HG03066 (cell line): ENCODE measurements at regions not wholly inside any gene's neighbourhood (a gene's known extent, or its start where the extent isn't known, plus 50 kb on each side); places are given as distances from the start of the nearest gene placed in this dataset.

Experiments
- ATAC-seq: cut with Tn5 transposase; IDR thresholded peaks from one replicate; pipeline ENCODE4 v1.9.1; 2021; ENCODE audit warnings: low read depth; ENCODE audit not compliant: unreplicated experiment

DNA sequence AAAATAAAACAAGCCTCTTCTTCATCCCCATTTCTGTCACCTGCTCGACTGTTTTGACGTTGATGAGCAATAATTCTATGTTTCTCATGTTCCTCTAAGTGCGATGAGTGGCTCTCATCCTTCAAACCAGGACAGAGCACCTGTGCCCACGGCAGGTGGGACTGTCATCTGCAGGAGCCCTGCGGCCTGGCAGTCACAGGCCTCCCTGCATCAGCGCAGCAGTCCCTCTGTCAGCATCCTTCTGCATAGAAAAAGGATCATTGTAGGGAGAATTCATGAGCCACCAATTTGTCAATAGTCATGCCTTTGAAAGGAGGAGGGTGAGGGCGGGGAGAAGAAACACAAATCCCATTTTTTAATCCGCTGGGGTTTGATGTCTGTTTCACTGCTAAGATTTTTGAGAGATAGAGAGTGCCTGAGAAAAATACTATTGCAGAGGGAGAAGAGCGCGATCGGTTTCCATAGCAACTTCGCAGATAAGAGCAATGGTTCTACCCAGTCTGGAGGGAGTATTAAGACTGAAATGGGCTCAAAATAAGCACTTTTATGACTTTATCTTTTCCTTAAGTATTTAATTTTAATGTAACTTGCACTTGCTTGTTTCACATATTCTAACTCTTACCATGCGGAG lies 234.3 kb upstream of the NCKAP5 start:
- ATAC-seq: no peak

DNA sequence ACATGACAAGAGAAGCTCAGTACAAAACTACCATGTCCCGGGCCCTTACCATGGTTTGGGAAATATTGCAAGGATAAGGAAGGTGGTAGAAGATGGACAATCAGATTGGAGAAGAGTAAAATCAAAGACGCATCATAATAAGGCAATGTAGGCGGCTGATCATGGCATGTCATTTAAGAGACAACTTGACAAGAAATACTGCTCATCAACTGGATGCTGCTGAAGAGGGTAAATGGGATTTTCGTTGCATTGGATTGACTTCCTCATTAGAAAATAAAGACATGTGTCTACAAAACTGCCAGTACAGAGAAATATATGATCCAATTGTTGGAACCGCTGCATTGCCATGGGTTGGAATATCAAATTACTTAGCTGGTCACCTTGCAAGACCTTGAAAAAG lies 238.3 kb upstream of the NCKAP5 start:
- no peak for ATAC-seq

DNA sequence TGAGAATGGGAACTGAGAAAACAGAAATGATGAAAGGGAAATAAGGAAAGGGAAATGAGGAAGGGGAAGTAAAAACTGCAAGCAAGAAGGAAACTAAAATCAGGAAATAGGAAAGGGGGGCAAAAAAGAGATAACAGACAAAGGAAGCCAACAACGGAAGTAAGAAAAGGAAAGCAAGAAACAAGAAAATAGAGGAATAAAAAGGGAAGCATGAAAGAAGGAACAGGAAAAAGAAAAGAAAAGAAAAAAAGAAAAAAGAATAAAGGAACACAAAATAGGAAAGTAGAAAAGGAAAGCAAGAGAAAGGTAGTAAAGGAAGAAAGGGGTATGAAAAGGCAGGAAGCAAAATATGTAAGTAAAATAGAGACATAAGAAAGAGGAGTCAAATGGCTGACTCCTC lies 241.2 kb upstream of the NCKAP5 start:
- no peak for ATAC-seq

DNA sequence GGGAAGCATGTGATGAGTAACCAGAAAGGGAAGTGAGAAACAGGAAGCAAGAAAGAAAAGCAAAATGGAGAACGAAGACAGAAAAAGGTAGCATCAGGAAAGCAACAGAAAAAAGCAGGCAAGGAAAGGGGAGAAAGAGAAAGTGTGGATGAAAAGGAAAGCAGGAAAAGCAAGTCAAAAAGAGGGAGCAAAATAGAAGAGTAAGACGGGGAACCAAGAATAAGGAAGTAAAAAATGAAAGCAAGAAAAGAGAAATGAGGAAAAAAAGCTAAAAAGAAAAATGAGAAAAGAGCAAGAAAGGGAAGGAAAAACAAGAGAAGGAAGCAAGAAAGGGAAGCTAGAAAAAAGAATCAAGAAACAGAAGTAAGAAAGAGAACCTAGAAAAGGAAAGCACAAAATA lies 242.3 kb upstream of the NCKAP5 start:
- ATAC-seq: no peak

DNA sequence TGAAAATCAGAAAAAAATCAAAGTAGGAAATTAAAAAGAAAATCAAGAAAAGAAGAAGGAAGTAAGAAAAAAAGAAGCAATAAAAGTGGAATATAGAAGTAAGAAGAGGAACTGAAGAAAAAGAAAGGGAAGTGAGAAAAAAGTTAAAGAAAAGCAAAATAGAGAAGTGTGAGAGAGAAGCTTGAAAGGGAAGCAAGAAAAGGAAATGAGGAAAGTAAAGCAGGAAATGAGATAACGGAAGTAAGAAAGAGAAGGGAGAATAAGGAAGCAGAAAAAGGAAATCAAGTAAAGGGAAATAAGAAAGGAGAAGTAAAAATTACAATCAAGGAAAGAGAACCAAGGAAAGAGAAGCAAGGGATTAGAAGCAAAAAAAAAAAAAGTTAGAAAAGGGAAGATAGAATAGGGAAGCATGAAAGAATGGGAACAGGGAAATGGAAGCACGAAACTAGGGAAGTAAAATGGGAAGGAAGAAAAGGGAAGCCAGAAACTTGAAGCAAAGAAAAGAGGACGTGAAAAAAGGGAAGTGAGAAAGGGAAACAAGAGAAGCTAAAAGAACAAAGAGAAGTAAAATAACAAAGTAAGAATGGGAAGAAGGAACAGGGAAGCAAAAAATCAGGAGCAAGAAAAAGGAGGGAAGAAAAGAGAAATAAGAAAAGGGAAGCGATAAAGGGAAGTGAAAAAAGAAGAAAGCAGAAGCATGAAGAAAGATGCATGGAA lies 243.3 kb upstream of the NCKAP5 start:
- no peak for ATAC-seq

DNA sequence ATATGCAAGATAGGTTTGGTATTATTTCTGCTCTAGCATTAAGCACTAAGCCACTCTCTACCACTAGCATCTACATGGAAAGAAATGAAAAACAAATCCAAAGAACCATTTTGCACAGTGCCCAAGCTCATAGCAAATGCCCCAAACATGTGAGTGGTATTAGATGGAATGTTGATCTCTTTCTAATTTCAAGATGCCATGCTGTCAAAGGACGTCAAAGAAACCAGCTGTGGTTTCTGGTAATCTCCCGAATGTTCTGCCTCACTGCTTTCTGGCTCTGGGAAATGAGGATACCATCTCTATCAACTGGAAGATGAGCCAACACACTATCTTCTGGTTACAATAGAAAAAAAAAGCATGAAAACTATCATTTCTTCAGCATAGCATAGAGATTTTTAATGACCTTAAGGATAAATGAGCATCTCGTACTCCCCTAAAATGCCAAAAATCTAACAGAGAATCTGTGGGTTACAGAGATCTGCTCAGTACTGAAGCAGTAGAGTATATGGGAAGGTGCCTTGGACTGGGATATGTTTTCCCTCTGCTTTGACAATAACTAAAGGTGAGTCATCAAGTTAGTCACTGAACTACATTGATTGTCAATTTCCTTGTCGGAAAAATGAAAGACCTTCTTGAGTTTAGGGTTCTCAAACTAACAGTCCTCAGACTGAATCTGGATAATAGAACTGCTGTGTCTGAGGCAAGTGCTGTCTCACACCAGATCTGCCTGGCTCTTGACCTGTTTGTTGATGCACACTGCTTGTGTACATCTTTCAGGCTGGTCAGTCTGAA lies 244.8 kb upstream of the NCKAP5 start:
- ATAC-seq: no peak

DNA sequence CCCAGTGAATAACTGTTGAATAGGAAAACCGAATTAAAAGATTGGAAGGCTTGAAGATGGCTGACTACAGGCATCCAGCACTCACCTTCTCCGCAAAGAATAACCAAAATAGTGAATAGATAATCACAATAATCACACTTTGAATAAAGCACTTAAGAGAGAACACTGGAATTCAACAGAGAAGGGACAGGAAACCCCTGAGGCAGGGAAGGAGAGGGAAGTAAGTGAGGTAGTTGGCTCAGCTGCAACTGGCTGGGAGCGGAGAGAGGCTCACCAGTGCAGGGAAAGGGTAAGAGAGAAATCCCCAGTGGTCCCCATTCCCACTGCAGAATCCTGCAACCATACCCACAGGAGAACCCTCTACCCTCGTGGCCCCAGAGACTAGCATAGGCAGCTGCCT lies 246.6 kb upstream of the NCKAP5 start:
- ATAC-seq: no peak

DNA sequence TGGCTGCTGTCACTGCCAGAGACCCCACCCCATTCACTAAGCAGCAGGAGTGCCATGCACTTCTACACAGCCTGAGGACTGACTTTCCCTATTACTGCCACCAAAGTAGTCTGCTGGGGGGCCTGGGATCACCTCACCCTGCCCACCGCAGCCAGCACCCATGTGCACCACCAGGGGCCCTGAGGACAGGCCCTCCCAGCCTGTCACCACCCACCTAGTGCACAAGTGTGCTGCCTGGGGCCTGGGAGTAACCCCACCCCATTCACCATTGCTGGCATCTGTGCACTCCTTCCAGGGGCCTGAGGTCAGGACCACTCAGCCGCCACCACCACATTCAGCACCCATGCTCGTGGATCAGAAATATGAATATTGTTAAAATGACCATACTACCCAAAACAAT lies 247.8 kb upstream of the NCKAP5 start:
- ATAC-seq: no peak

DNA sequence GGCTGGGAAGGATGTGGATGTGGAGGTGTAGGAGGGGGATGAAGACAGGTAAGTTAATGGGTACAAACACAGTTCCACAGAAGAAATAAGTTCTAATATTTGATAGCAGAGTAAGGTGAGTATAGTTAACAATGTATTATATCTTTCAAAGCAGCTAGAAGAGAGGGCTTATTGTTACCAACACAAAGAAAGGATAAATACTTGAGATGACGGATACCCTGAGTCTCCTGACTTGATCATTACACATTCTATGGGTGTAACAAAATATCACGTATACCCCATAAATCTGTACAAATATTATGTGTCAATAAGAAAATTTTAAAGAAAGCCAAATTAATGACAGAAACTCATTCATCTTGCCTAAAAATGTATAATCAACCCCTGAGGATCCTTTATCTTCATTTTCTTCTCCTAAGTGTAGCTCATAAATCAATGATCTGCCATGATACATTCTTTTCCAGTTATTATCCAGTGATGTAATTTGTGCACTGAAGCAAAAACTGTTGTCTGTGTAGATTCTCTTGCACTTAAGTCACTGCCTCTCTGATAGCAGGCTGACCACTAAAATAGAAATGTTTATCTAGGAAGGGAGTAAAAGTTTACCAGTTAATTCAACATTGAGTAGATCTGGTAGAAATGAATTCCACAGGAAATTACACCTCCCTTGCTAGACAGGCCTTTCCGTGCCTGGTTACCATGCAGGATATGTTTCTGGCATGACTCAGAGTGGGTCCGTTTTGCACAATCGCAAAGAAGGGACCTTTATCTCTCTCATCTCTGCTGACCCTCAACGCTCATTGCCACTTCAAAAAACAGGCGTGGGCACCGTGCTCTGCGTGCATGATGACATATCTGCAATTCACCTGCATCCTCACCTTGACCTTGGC lies 249.7 kb upstream of the NCKAP5 start:
- ATAC-seq: no peak

DNA sequence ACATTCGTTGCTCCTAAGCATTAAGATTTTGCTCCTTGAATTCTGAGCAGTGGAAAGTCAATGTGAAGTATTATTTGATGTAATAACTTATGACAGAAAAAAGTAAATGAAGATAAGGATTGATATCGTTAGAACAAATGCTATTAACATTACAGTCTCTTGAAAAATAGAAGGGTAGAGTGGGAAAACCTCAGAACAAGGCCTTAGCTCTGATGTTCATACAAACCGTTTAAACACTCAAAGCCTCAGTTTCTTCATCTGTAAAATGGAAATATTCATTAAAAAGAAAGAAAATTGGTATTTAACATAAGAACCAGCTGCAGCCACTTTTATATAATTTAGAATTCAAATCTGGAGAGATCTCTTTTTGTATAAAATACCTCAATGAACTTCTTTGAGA lies 250.4 kb upstream of the NCKAP5 start:
- no peak for ATAC-seq

DNA sequence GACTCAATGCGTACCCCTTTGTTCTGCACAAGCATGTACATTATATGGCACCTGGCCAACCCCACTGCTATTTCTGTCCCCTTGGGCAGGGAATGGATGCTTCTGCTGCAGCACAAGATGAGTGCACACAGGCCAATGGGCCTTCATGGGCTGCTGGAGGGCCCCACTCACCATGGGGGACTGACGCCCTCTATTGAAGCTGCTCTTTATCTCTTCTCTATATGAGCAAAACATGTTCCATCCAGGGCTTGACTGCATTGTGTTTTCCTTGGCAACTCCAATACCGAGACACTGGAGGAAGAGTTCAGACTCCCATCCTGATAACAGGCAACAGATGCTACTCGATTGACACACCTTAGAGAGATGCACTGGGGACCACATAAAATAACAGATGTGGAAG lies 251.6 kb upstream of the NCKAP5 start:
- no peak for ATAC-seq

DNA sequence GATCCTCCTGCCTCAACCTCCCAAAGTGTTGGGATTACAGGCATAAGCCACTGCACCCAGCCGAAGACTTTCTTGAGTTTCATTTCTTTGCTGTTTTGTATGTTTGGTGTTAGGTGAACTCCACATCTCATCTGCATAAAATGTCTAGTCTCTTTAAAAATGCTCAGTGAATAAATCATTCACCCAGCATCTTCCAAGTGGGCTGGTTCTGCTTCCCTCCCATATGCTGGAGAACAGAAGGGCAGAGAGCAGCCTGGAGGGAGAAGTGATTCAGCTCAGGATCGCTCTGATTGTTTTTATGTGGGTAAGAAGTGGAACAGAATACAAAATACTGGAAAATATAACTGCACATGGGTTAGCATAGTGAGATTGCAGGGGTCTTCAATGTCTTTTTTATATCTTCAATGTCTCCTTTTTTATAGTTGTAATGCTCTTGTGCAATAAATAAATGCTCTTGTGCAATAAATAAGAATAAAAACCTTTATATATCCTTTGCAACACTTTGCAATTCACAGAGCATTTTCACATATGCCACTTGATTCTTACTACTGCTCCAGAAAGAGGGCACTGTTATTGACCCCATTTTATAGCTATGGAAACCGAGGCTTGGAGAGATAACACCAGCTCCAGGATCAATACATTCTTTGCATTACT lies 253.0 kb upstream of the NCKAP5 start:
- ATAC-seq: no peak

DNA sequence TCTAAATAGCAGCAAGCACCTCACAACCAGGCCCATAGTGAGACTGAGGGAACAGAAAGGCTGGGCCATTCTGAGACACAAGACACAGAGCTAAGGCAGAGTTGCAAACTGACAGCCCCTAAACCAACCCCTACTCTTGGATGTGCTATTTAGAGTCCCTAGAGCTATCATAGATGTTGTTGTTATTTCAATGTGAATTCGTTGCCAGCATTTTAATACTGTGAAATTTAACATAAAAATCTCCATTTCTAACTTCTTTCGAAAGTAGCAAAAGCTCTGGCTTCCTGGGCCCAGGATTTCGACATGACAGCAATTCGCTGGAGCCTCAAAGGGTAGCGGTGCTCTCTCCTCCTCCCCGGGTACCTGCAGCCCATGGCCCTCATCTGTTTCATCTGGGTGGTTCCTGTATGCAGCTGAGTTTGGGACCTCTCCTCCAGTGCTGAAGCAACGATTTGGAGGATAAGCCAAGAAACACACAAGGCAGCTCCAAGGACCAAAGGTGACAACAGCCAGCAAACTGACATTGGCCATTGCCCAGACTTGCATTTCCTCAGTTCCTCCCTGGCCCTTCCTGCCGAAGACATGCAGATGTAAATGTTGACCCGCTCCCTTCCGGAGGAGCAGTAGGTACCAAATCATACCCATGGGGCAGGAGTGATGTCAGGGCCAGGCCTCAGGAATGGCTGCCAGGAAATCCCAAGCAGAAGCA lies 254.4 kb upstream of the NCKAP5 start:
- ATAC-seq: no peak

DNA sequence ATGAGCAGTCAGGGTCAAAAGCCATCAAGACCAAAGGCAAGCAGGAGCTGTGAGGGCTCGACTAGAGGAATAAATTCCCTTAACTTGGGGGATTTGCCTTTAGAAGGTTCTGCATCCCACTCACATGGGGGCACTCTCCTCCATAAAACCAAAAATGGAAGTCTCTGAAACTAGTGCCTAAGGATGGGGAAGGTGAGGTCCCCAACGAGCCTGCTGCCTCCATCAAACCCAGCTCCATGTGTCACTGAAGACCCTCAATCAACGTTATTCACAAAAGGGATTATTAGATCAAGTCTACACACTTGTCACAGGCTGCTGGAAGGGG lies 254.9 kb upstream of the NCKAP5 start:
- ATAC-seq: no peak

DNA sequence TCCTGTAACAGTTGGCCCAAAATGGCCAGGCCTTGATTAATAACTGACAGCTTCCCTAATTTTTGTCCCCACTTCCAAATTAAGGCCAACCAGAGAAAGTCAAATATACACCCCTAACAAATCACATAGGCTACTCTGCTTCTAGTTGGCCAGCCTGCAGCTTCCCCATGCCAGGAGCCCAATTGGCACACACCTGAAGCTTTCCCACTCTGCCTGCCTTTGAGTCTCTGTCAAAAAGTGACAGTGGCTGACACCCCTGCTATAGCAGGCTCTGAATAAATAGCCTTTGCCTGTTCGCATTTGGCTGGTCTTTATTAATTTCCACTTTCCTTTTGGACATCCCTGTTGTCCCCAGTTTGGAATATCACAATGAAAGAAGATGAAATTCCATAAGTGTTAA lies 256.6 kb upstream of the NCKAP5 start:
- no peak for ATAC-seq

DNA sequence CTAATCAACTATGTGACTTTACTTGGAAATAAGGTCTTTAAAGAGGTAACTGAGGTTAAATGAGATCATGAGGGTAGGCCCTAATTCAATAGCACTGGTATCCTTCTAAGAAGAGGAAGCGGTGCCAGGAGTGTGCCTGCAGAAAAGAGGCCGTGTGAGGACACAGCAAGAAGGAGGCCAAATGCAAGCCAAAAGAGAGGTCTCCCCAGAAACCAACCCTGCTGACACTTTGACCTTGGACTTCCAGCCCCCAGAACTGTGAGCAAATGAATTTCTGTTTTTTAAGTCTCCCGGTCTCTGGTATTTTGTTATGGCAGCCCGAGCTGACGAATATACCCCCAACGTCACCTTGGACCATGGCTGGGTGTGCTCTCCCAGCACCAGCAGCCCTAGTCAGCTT lies 257.5 kb upstream of the NCKAP5 start:
- no peak for ATAC-seq

DNA sequence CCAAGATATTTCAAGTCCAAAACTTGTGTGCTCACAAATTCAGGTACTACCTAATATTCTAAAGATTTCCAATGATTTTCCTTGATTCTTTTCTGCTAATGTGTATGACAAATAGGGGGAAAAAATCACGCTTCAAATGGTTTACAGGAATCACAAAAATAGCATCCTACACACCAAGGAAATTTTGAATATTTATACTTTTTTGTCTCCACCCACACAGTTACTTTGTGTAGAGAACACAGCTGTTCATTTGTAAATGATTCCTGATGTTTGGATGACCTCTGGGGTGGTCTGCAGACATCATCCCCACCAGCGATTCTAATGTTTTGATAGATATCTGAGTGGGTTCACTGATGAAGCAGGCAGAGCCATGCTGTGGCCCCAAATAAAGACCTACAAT lies 260.6 kb upstream of the NCKAP5 start:
- no peak for ATAC-seq

DNA sequence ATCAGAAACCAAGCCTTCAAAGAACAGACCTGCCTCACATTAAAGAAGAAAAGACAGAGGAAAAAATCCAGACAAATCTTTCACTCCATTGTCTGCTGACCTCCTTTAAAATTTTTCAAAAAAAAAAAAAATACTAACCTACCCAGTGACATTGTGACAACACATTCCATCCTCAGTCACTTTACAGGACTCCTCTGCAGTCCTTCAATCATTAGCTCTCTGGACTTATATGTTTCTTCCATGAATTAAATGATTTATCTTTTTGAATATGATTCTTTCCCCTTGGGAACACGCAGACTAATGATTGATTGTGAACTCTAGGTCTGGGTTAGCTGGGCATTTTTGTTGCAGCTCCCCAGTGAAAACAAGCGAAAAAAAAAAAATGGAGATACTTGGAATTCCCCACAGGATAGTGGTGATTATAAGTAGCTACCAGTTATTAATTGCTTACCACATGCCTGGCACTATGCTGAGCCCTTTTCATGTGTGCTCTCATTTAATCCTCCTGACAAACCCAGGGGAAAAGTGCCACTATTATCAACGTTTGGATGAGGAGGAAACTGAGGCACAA lies 261.3 kb upstream of the NCKAP5 start:
- ATAC-seq: no peak

DNA sequence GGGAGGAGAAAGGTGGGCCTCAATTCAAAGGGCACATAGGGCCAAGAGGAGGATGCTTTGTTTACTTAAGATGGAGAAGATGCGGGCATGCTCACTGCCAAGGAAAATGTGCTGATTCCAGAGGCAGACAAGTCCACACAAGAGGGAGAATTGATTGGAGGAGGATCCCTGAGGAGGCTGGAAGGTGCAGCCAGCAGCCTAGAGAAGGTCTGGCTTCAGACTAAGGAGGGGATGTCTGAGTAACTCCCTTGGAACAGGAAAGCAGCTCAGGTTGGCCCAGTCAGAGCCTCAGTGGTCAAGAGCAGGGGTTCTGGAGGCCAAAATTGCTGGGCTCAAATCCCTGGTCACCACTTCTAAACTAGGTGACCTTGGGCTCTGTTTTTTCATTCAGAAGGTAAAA lies 265.5 kb upstream of the NCKAP5 start:
- no peak for ATAC-seq
